ENCODE measurements at regions not wholly inside any gene's neighbourhood (a gene's known extent, or its start where the extent isn't known, plus 50 kb on each side); places are given as distances from the start of the nearest gene placed in this dataset.

DNA sequence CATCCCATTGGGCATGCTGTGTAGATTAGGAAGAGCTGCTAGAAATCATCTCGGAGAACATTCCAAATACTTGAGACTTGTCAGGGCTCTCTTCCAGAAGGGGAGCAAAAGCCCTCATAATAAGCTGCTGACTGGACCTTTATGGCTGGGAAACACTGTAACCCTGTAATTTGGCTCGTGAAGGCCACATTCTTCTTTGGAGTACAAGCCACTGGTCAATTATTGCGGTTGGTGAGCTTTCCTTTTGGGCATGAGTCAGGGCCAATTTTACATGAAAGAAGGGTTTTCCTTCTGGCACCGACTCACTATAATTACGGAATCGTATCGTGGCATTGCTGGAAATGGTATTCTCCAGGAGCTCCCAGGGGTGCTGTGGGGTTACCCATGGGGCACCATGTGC lies 434.5 kb upstream of the RGMA start:
- H2AK5ac ChIP-seq (ENCODE audit: low read depth, low read length), result no peak overlapping the region
- H3K56ac ChIP-seq (ENCODE audit: extremely low read depth, insufficient read depth, low read length), result no peak overlapping the region
- WGBS, 2 experiments (ENCODE audit: extremely low coverage in 2 of 2, insufficient read length in 1 of 2), result 60% methylated on average over 1 of the region's 7 CpGs; no CpG with 5 or more reads in 1 of the 2 experiments
- no peak overlapping the region for H2AFZ ChIP-seq (replicated peaks; ENCODE audit: low read length, poor library complexity)
- no peak overlapping the region for H4K91ac ChIP-seq (ENCODE audit: insufficient read depth, low read depth, low read length)
- H4K5ac ChIP-seq (ENCODE audit: low read depth, low read length), result no peak overlapping the region
- no peak overlapping the region for H4K8ac ChIP-seq (ENCODE audit: low read depth in 2 of 2, low read length in 2 of 2)
- H3K79me1 ChIP-seq (ENCODE audit: low read depth in 1 of 2, low read length in 2 of 2), result no peaks in the 10 kb centered on the region
- no peak overlapping the region for H3K18ac ChIP-seq (ENCODE audit: low read depth, low read length)
- H3K14ac ChIP-seq (replicated peaks; ENCODE audit: low read depth, low read length), result no peak overlapping the region
- ATAC-seq (ENCODE audit: low read depth) (no peak), DNase-seq (no peak)
- H3K4me3 ChIP-seq (ENCODE audit: insufficient read depth, low read depth, low read length), result no peak overlapping the region
- H2AK9ac ChIP-seq (replicated peaks; ENCODE audit: low read depth, low read length, poor library complexity), result no peak overlapping the region
- H3K9me1 ChIP-seq (ENCODE audit: insufficient read depth, low read length), result no peaks in the 10 kb centered on the region
- intact Hi-C loops (cut with micrococcal nuclease), result no loop called here
- no peak overlapping the region for H3K4ac ChIP-seq (ENCODE audit: low read depth, low read length)
- no peaks in the 10 kb centered on the region for H3K36me3 ChIP-seq (ENCODE audit: control insufficient read depth, insufficient read depth, low read length)
- no peaks in the 10 kb centered on the region for H3K27me3 ChIP-seq (ENCODE audit: control insufficient read depth, insufficient read depth, low read length)
- no peak overlapping the region for H3K27ac ChIP-seq (ENCODE audit: insufficient read depth, low read length)
- no peak overlapping the region for H2BK20ac ChIP-seq (ENCODE audit: low read depth, low read length)
- ChIA-PET CTCF (no interaction called here), POLR2A (ENCODE audit: unreplicated experiment) (no interaction called here)
- no peak overlapping the region for H3K4me2 ChIP-seq (ENCODE audit: low read depth, low read length)
- H3K4me1 ChIP-seq (ENCODE audit: control insufficient read depth, insufficient read depth, low read length), result no peaks in the 10 kb centered on the region
- dilution Hi-C loops (cut with HindIII; ENCODE audit: low sequenced_read_pairs, unreplicated experiment), result no loop called here
- no peak overlapping the region for H3K9ac ChIP-seq (ENCODE audit: low read depth, low read length)
- peaks cover 9% of the 10 kb centered on the region for H3K9me3 ChIP-seq (ENCODE audit: control insufficient read depth, insufficient read depth, low read length)
- no TSS peak for BruUV-seq (replicated peaks)
- no peak overlapping the region for H2BK120ac ChIP-seq (ENCODE audit: low read depth, low read length)
- TF ChIP-seq USF2 (IDR thresholded peaks at IDR 0.05; ENCODE audit: low read depth, low read length) (no peak), RFX5 (IDR thresholded peaks at IDR 0.05; ENCODE audit: low read depth, low read length) (no peak), MAFK (IDR thresholded peaks at IDR 0.05; ENCODE audit: low read depth, low read length) (no peak), POLR2A (IDR thresholded peaks at IDR 0.05; ENCODE audit: low read depth, low read length) (no peak)
- TF ChIP-seq, protein P1, sequence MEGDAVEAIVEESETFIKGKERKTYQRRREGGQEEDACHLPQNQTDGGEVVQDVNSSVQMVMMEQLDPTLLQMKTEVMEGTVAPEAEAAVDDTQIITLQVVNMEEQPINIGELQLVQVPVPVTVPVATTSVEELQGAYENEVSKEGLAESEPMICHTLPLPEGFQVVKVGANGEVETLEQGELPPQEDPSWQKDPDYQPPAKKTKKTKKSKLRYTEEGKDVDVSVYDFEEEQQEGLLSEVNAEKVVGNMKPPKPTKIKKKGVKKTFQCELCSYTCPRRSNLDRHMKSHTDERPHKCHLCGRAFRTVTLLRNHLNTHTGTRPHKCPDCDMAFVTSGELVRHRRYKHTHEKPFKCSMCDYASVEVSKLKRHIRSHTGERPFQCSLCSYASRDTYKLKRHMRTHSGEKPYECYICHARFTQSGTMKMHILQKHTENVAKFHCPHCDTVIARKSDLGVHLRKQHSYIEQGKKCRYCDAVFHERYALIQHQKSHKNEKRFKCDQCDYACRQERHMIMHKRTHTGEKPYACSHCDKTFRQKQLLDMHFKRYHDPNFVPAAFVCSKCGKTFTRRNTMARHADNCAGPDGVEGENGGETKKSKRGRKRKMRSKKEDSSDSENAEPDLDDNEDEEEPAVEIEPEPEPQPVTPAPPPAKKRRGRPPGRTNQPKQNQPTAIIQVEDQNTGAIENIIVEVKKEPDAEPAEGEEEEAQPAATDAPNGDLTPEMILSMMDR (conservative IDR thresholded peaks at IDR 0.05; ENCODE audit: low read depth, low read length), result no peak
- TF ChIP-seq, protein P2, sequence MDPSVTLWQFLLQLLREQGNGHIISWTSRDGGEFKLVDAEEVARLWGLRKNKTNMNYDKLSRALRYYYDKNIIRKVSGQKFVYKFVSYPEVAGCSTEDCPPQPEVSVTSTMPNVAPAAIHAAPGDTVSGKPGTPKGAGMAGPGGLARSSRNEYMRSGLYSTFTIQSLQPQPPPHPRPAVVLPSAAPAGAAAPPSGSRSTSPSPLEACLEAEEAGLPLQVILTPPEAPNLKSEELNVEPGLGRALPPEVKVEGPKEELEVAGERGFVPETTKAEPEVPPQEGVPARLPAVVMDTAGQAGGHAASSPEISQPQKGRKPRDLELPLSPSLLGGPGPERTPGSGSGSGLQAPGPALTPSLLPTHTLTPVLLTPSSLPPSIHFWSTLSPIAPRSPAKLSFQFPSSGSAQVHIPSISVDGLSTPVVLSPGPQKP (IDR thresholded peaks at IDR 0.05; ENCODE audit: borderline replicate concordance, low read depth, low read length), result no peak
- in situ Hi-C loops (cut with MboI; ENCODE audit: low sequenced_read_pairs), result no loop called here
- H4K20me1 ChIP-seq (ENCODE audit: insufficient read depth, low read length), result no peaks in the 10 kb centered on the region
- H2BK15ac ChIP-seq (ENCODE audit: low read depth, low read length), result no peak overlapping the region
- no peak overlapping the region for H2BK5ac ChIP-seq (ENCODE audit: low read depth, low read length, poor library complexity, severe bottlenecking)
- H3K23ac ChIP-seq (ENCODE audit: low read depth, low read length), result no peak overlapping the region
